Right lobe of liver (tissue), 4 donors: ENCODE measurements at regions not wholly inside any gene's neighbourhood (a gene's known extent, or its start where the extent isn't known, plus 50 kb on each side); places are given as distances from the start of the nearest gene placed in this dataset.

ENCODE experiments used
- CTCF ChIP-seq, 4 donors: fragments of 200-600 bp in 3 of 4; fragments of 450-650 bp in 1 of 4; IDR thresholded peaks; one replicate each; pipeline versions ENCODE4 v1.5.1 to v1.8.0; 2016 to 2022; ENCODE audit warnings: antibody characterized with exemption in 4 of 4, mild to moderate bottlenecking in 2 of 4
- POLR2A ChIP-seq: fragments of 450-650 bp; IDR thresholded peaks from one replicate; pipeline ENCODE4 v1.6.1; 2017; ENCODE audit warnings: antibody characterized with exemption, mild to moderate bottlenecking
- donor health status: DM: no; HTN: no; CAD: no.
- donor health status: DM: no; HTN: no; CAD: no.
- donor health status: DM: no; HTN: yes; CAD: no.

- no peak for TF ChIP-seq CTCF (IDR thresholded peaks at IDR 0.05)
- no peak for TF ChIP-seq POLR2A
Observed at GRCh38 chrX:20829665-20830491, 544.3 kb upstream of the CNKSR2 start.
